SK-MEL-5 (cell line): ENCODE measurements at regions not wholly inside any gene's neighbourhood (a gene's known extent, or its start where the extent isn't known, plus 50 kb on each side); places are given as distances from the start of the nearest gene placed in this dataset.
"Not testable (repeated sequence)": the region's sequence is repeated elsewhere in the genome, so short reads cannot be mapped to it uniquely, and the experiment has no call there.

Experiments used
- DNase-seq: peaks from one replicate; pipeline ENCODE4 v3.0.0-alpha.2; 2016; ENCODE audit warnings: low read depth, low spot score
- in situ Hi-C: cut with HindIII; loops from 2 replicates; pipeline ENCODE4 v1.10.0; 2016; ENCODE audit warnings: low sequenced_read_pairs, high pct_unique_total_duplicates, low pct_unique_long_range_greater_than_20kb

GRCh38 chr18:38789141-38789540 is 1223.5 kb upstream of the CELF4 start:
- in situ Hi-C loops: no loop called here
- no peak for DNase-seq

GRCh38 chr18:38786906-38787305 is 1221.3 kb upstream of the CELF4 start:
- in situ Hi-C loops: no loop called here
- DNase-seq: no peak

GRCh38 chr18:38771620-38772019 is 1206.0 kb upstream of the CELF4 start:
- in situ Hi-C loops: not testable (repeated sequence)

GRCh38 chr18:38768504-38768903 is 1202.9 kb upstream of the CELF4 start:
- in situ Hi-C loops: no loop called here
- no peak for DNase-seq

More at GRCh38 chr18:38771620-38772019, 1206.0 kb upstream of the CELF4 start:
- not testable (repeated sequence) for DNase-seq

- no peak for DNase-seq
- in situ Hi-C loops: no loop called here
These were observed 1193.9 kb upstream of the CELF4 start for GRCh38 chr18:38759457-38759856.

GRCh38 chr18:38756436-38756835 is 1190.8 kb upstream of the CELF4 start:
- in situ Hi-C loops: no loop called here
- no peak for DNase-seq

GRCh38 chr18:38752430-38752829 is 1186.8 kb upstream of the CELF4 start:
- no peak for DNase-seq
- in situ Hi-C loops: no loop called here

GRCh38 chr18:38751898-38752297 is 1186.3 kb upstream of the CELF4 start:
- no peak for DNase-seq
- in situ Hi-C loops: no loop called here

GRCh38 chr18:38751211-38751610 is 1185.6 kb upstream of the CELF4 start:
- in situ Hi-C loops: no loop called here
- no peak for DNase-seq

- no peak for DNase-seq
- in situ Hi-C loops: no loop called here
These were observed 1185.2 kb upstream of the CELF4 start for GRCh38 chr18:38750751-38751150.

- in situ Hi-C loops: no loop called here
- no peak for DNase-seq
These were observed 1181.6 kb upstream of the CELF4 start for GRCh38 chr18:38747153-38747552.

- DNase-seq, in situ Hi-C loops: not testable (repeated sequence)
These were observed 1154.6 kb upstream of the CELF4 start for GRCh38 chr18:38720181-38720580.

GRCh38 chr18:38718365-38718901 is 1152.8 kb upstream of the CELF4 start:
- DNase-seq: peak; percentile 62
- in situ Hi-C loops: no loop called here

- in situ Hi-C loops: no loop called here
- no peak for DNase-seq
These were observed 1143.5 kb upstream of the CELF4 start for GRCh38 chr18:38709122-38709521.

GRCh38 chr18:38706373-38706772 is 1140.8 kb upstream of the CELF4 start:
- no peak for DNase-seq
- in situ Hi-C loops: no loop called here

- in situ Hi-C loops: no loop called here
- DNase-seq: no peak
These were observed 1132.5 kb upstream of the CELF4 start for GRCh38 chr18:38698088-38698487.

- in situ Hi-C loops: no loop called here
- DNase-seq: no peak
These were observed 1130.1 kb upstream of the CELF4 start for GRCh38 chr18:38695559-38696280.

GRCh38 chr18:38693104-38693503 is 1127.5 kb upstream of the CELF4 start:
- in situ Hi-C loops: no loop called here
- no peak for DNase-seq

GRCh38 chr18:38690626-38691025 is 1125.0 kb upstream of the CELF4 start:
- in situ Hi-C loops: no loop called here
- no peak for DNase-seq
